ENCODE measurements at regions not wholly inside any gene's neighbourhood (a gene's known extent, or its start where the extent isn't known, plus 50 kb on each side); places are given as distances from the start of the nearest gene placed in this dataset.

- 74 to 78% (median 77%) methylated on average over 20 of the region's 20 CpGs for WGBS, 3 donors
- DNase-seq, result no peak
- Histone ChIP-seq H3K4me3 (no peak overlapping the region), H3K4me1 (ENCODE audit: insufficient read depth) (peaks cover 5% of the 10 kb centered on the region), H3K9me3 (no peaks in the 10 kb centered on the region), H3K27ac (no peak overlapping the region), H3K36me3 (no peaks in the 10 kb centered on the region), H3K27me3 (no peaks in the 10 kb centered on the region)
- intact Hi-C loops (cut with DNase I), result no loop called here
- no peak for TF ChIP-seq EP300 (IDR thresholded peaks at IDR 0.05)
- TF ChIP-seq CTCF (IDR thresholded peaks at IDR 0.05), result no peak
- TF ChIP-seq POLR2A (IDR thresholded peaks at IDR 0.05), result no peak
These were observed 206.5 kb downstream of the CTTN start for GRCh38 chr11:70604630-70605467.

GRCh38 chr11:70605468-70605815 lies 207.1 kb downstream of the CTTN start:
- 80 to 87% (median 82%) methylated on average over 14 of the region's 14 CpGs for WGBS, 3 donors
- peaks cover 5% of the 10 kb centered on the region for H3K4me1 ChIP-seq (ENCODE audit: insufficient read depth)
- H3K27ac ChIP-seq, result no peak overlapping the region
- DNase-seq, result no peak
- H3K9me3 ChIP-seq, result no peaks in the 10 kb centered on the region
- TF ChIP-seq POLR2A (IDR thresholded peaks at IDR 0.05), result no peak
- TF ChIP-seq EP300 (IDR thresholded peaks at IDR 0.05), result no peak
- TF ChIP-seq CTCF (IDR thresholded peaks at IDR 0.05), result no peak
- H3K27me3 ChIP-seq, result no peaks in the 10 kb centered on the region
- no peaks in the 10 kb centered on the region for H3K36me3 ChIP-seq
- H3K4me3 ChIP-seq, result no peak overlapping the region
- intact Hi-C loops (cut with DNase I), result no loop called here

- H3K27me3 ChIP-seq, result no peaks in the 10 kb centered on the region
- no peaks in the 10 kb centered on the region for H3K9me3 ChIP-seq
- no peak for DNase-seq
- no peak overlapping the region for H3K27ac ChIP-seq
- 64 to 83% (median 72%) methylated on average over 5 of the region's 5 CpGs for WGBS, 3 donors
- peaks cover 5% of the 10 kb centered on the region for H3K4me1 ChIP-seq (ENCODE audit: insufficient read depth)
- H3K36me3 ChIP-seq, result no peaks in the 10 kb centered on the region
- TF ChIP-seq EP300 (IDR thresholded peaks at IDR 0.05) (no peak), POLR2A (IDR thresholded peaks at IDR 0.05) (no peak), CTCF (IDR thresholded peaks at IDR 0.05) (no peak)
- intact Hi-C loops (cut with DNase I), result no loop called here
- no peak overlapping the region for H3K4me3 ChIP-seq
These were observed 207.5 kb downstream of the CTTN start for GRCh38 chr11:70605846-70606245.

GRCh38 chr11:70606248-70606950 lies 208.1 kb downstream of the CTTN start:
- TF ChIP-seq EP300 (IDR thresholded peaks at IDR 0.05) (no peak), POLR2A (IDR thresholded peaks at IDR 0.05) (no peak), CTCF (IDR thresholded peaks at IDR 0.05) (no peak)
- H3K36me3 ChIP-seq, result no peaks in the 10 kb centered on the region
- no peaks in the 10 kb centered on the region for H3K27me3 ChIP-seq
- no peaks in the 10 kb centered on the region for H3K9me3 ChIP-seq
- no peak overlapping the region for H3K27ac ChIP-seq
- intact Hi-C loops (cut with DNase I), result no loop called here
- peaks cover 5% of the 10 kb centered on the region for H3K4me1 ChIP-seq (ENCODE audit: insufficient read depth)
- H3K4me3 ChIP-seq, result no peak overlapping the region
- DNase-seq, result no peak
- 89 to 92% (median 91%) methylated on average over 12 of the region's 12 CpGs for WGBS, 3 donors

Measured in ovary (tissue), 7 donors.